H9 (cell line): ENCODE measurements at regions not wholly inside any gene's neighbourhood (a gene's known extent, or its start where the extent isn't known, plus 50 kb on each side); places are given as distances from the start of the nearest gene placed in this dataset.

Experiments
- DNase-seq: peaks from one replicate; pipeline ENCODE4 v3.0.0-alpha.2; 2017
- H2AFZ ChIP-seq: one replicate; pipeline ENCODE4 v1.6.1; 2013; ENCODE audit warnings: mild to moderate bottlenecking, low read length, control low read depth, moderate library complexity
- H2AK5ac ChIP-seq: 2 replicates; pipeline ENCODE4 v1.6.1; 2013; ENCODE audit warnings: low read length, control low read depth, mixed read lengths; ENCODE audit not compliant: insufficient read length
- H2BK120ac ChIP-seq: one replicate; pipeline ENCODE4 v1.6.1; 2013; ENCODE audit warnings: low read depth, mild to moderate bottlenecking, low read length, control low read depth, inconsistent platforms; ENCODE audit not compliant: poor library complexity, severe bottlenecking
- H2BK12ac ChIP-seq: 2 replicates; pipeline ENCODE4 v1.6.1; 2013; ENCODE audit warnings: low read length, control low read depth, mixed read lengths, low read depth; ENCODE audit not compliant: insufficient read length
- H2BK15ac ChIP-seq: 2 replicates; pipeline ENCODE4 v1.6.1; 2013; ENCODE audit warnings: low read depth, low read length, control low read depth
- H2BK20ac ChIP-seq: one replicate; pipeline ENCODE4 v1.6.1; 2013; ENCODE audit warnings: low read depth, mild to moderate bottlenecking, low read length, control low read depth, inconsistent platforms; ENCODE audit not compliant: poor library complexity, severe bottlenecking
- H2BK5ac ChIP-seq: 2 replicates; pipeline ENCODE4 v1.6.1; 2013; ENCODE audit warnings: low read length, control low read depth, mixed read lengths; ENCODE audit not compliant: insufficient read length
- H3K14ac ChIP-seq: 2 replicates; pipeline ENCODE4 v1.6.1; 2013; ENCODE audit warnings: low read length, control low read depth; ENCODE audit not compliant: insufficient read depth
- H3K18ac ChIP-seq: 2 replicates; pipeline ENCODE4 v1.6.1; 2013; ENCODE audit warnings: low read depth, mild to moderate bottlenecking, mixed read lengths, low read length, control low read depth; ENCODE audit not compliant: insufficient read length
- H3K23ac ChIP-seq: 2 replicates; pipeline ENCODE4 v1.6.1; 2013; ENCODE audit warnings: low read length, control low read depth, mixed read lengths, low read depth; ENCODE audit not compliant: insufficient read length
- H3K23me2 ChIP-seq: 2 replicates; pipeline ENCODE4 v1.6.1; 2013; ENCODE audit warnings: low read depth, mild to moderate bottlenecking, mixed read lengths, low read length, control low read depth; ENCODE audit not compliant: insufficient read length, poor library complexity, severe bottlenecking
- H3K27ac ChIP-seq: 2 replicates; pipeline ENCODE4 v1.5.1; 2013; ENCODE audit warnings: low read length, control low read depth, mixed read lengths, low read depth; ENCODE audit not compliant: insufficient read length
- H3K27me3 ChIP-seq: 2 replicates; pipeline ENCODE4 v1.6.1; 2013; ENCODE audit warnings: low read length, control low read depth, inconsistent platforms; ENCODE audit not compliant: insufficient read depth
- H3K4ac ChIP-seq: 2 replicates; pipeline ENCODE4 v1.6.1; 2013; ENCODE audit warnings: low read depth, mild to moderate bottlenecking, control low read depth, inconsistent platforms, low read length, moderate library complexity
- H3K4me1 ChIP-seq: 2 replicates; pipeline ENCODE4 v1.6.1; 2013; ENCODE audit warnings: low read length, control low read depth, inconsistent platforms; ENCODE audit not compliant: insufficient read depth
- H3K4me2 ChIP-seq: 2 replicates; pipeline ENCODE4 v1.6.1; 2013; ENCODE audit warnings: low read length, control low read depth, mixed read lengths; ENCODE audit not compliant: insufficient read length, insufficient read depth
- H3K56ac ChIP-seq: 2 replicates; pipeline ENCODE4 v1.6.1; 2013; ENCODE audit warnings: low read depth, mild to moderate bottlenecking, mixed read lengths, low read length, control low read depth; ENCODE audit not compliant: insufficient read length
- H3K79me1 ChIP-seq: 2 replicates; pipeline ENCODE4 v1.6.1; 2013; ENCODE audit warnings: low read depth, mild to moderate bottlenecking, moderate library complexity, low read length, control low read depth, inconsistent platforms; ENCODE audit not compliant: insufficient read depth, poor library complexity, severe bottlenecking
- H3K79me2 ChIP-seq: 2 replicates; pipeline ENCODE4 v1.6.1; 2013; ENCODE audit warnings: low read length, control low read depth, inconsistent platforms; ENCODE audit not compliant: insufficient read depth
- H3K9ac ChIP-seq: 2 replicates; pipeline ENCODE4 v1.6.1; 2013; ENCODE audit warnings: low read length, control low read depth, mixed read lengths; ENCODE audit not compliant: insufficient read length; ENCODE audit errors: extremely low read depth
- H3K9me3 ChIP-seq: one replicate; pipeline ENCODE4 v1.6.1; 2013; ENCODE audit warnings: low read depth, low read length, inconsistent platforms; ENCODE audit not compliant: control insufficient read depth
- H3T11ph ChIP-seq: one replicate; pipeline ENCODE4 v1.6.1; 2013; ENCODE audit warnings: mild to moderate bottlenecking, low read length, control low read depth, inconsistent platforms
- H4K20me1 ChIP-seq: one replicate; pipeline ENCODE4 v1.6.1; 2013; ENCODE audit not compliant: control insufficient read depth, insufficient read length, insufficient read depth
- H4K5ac ChIP-seq: 2 replicates; pipeline ENCODE4 v1.6.1; 2013; ENCODE audit warnings: low read depth, mild to moderate bottlenecking, mixed read lengths, low read length, control low read depth; ENCODE audit not compliant: insufficient read length
- H4K8ac ChIP-seq: replicated peaks from 2 replicates; pipeline ENCODE4 v1.6.1; 2013; ENCODE audit warnings: low read length, control low read depth, mixed read lengths, low read depth; ENCODE audit not compliant: insufficient read length
- H4K91ac ChIP-seq: 2 replicates; pipeline ENCODE4 v1.6.1; 2013; ENCODE audit warnings: low read depth, mild to moderate bottlenecking, moderate library complexity, mixed read lengths, low read length, control low read depth; ENCODE audit not compliant: insufficient read length
- H3K27ac Mint-ChIP-seq, 3 experiments: 2 replicates in 2 of 3; 3 replicates in 1 of 3; pipeline ENCODE4 v1.8.0; 2020 to 2021; ENCODE audit warnings: mixed read lengths in 3 of 3, mild to moderate bottlenecking in 1 of 3, moderate library complexity in 1 of 3
- H3K27me3 Mint-ChIP-seq: 2 replicates; pipeline ENCODE4 v1.8.0; 2021; ENCODE audit warnings: low read depth, mild to moderate bottlenecking, moderate library complexity, mixed read lengths
- H3K36me3 Mint-ChIP-seq, 3 experiments: 2 replicates in 2 of 3; 3 replicates in 1 of 3; pipeline ENCODE4 v1.8.0; 2020 to 2021; ENCODE audit warnings: low read depth in 3 of 3, mixed read lengths in 3 of 3; ENCODE audit not compliant: insufficient read depth in 1 of 3
- H3K4me1 Mint-ChIP-seq, 2 experiments: 2 replicates each; pipeline ENCODE4 v1.8.0; 2020; ENCODE audit warnings: mixed read lengths in 2 of 2
- H3K4me3 Mint-ChIP-seq, 2 experiments: 2 replicates in 1 of 2; 3 replicates in 1 of 2; pipeline ENCODE4 v1.8.0; 2020 to 2021; ENCODE audit warnings: mild to moderate bottlenecking in 2 of 2, mixed read lengths in 2 of 2, moderate library complexity in 1 of 2
- H3K9me3 Mint-ChIP-seq, 2 experiments: 2 replicates in 1 of 2; 3 replicates in 1 of 2; pipeline ENCODE4 v1.8.0; 2020; ENCODE audit warnings: mild to moderate bottlenecking in 2 of 2, mixed read lengths in 2 of 2, moderate library complexity in 1 of 2
- WGBS: extraction: QIAGEN DNeasy Blood & Tissue Kit; methylation state at CpG from one replicate; pipeline ENCODE4 v1.1.7; 2013; ENCODE audit warnings: missing lambda C conversion rate, low lambda C conversion rate, mixed read lengths; ENCODE audit not compliant: insufficient read length; ENCODE audit errors: extremely low coverage; 5-methylcytosine and 5-hydroxymethylcytosine counted together
- TF ChIP-seq, protein P1 (sequence below): fragments of 200-600 bp; sonication (generic); conservative IDR thresholded peaks from 3 replicates; pipeline ENCODE4 v1.8.0; 2021; ENCODE audit warnings: antibody characterized with exemption, mild to moderate bottlenecking

DNA sequence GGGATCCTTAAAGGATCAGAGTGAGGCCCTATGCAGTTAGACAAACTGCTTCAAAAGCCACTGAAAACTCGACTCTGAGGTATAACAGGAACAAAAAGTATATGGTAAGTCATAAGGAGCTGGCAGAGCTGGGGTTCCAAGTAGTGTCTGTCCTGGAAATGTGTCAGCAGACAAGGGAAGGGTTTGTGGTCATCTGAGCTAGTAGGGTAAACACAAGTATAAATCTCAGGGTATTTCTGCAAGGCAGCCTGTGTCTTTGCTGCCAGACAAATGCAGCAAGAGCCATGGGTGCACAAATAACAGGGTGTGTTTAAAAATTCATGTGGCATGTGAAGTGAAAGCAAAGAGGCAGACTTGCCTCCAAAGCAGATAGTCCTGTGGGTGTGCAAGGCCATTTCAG lies 759.0 kb upstream of the ADAMTS5 start:
- Mint-ChIP-seq H3K4me3 (no peak overlapping the region), H3K9me3 (peaks cover 16 to 17% of the 10 kb centered on the region in 2 experiments), H3K4me1 (peaks cover 0 to 5% of the 10 kb centered on the region in 2 experiments; a peak in 2 of 4 replicates)

More for the DNA sequence above, 759.0 kb upstream of the ADAMTS5 start:
- H3K23me2 ChIP-seq = no peaks in the 10 kb centered on the region
- no peak overlapping the region for H2AK5ac ChIP-seq
- no peak overlapping the region for H2BK20ac ChIP-seq
- H2BK120ac ChIP-seq = no peak overlapping the region
- no peaks in the 10 kb centered on the region for H3K4me1 ChIP-seq
- H3K79me1 ChIP-seq = no peaks in the 10 kb centered on the region
- no peak overlapping the region for H4K5ac ChIP-seq
- H2AFZ ChIP-seq = no peak overlapping the region
- no peak overlapping the region for H3K9ac ChIP-seq
- Mint-ChIP-seq H3K27me3 (no peaks in the 10 kb centered on the region), H3K27ac (no peak overlapping the region), H3K36me3 (peaks cover 1 to 22% (median 4%) of the 10 kb centered on the region in 3 experiments; a peak in 5 of 7 replicates)
- no peaks in the 10 kb centered on the region for H3K9me3 ChIP-seq
- no CpG with 5 or more reads among the region's 1 CpG for WGBS
- H3T11ph ChIP-seq = no peak overlapping the region
- no peaks in the 10 kb centered on the region for H3K79me2 ChIP-seq
- H4K91ac ChIP-seq = no peak overlapping the region
- H3K23ac ChIP-seq = no peak overlapping the region
- no peak overlapping the region for H3K27ac ChIP-seq
- no peak overlapping the region for H3K4ac ChIP-seq
- TF ChIP-seq, protein P1, sequence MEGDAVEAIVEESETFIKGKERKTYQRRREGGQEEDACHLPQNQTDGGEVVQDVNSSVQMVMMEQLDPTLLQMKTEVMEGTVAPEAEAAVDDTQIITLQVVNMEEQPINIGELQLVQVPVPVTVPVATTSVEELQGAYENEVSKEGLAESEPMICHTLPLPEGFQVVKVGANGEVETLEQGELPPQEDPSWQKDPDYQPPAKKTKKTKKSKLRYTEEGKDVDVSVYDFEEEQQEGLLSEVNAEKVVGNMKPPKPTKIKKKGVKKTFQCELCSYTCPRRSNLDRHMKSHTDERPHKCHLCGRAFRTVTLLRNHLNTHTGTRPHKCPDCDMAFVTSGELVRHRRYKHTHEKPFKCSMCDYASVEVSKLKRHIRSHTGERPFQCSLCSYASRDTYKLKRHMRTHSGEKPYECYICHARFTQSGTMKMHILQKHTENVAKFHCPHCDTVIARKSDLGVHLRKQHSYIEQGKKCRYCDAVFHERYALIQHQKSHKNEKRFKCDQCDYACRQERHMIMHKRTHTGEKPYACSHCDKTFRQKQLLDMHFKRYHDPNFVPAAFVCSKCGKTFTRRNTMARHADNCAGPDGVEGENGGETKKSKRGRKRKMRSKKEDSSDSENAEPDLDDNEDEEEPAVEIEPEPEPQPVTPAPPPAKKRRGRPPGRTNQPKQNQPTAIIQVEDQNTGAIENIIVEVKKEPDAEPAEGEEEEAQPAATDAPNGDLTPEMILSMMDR = no peak
- H3K27me3 ChIP-seq = no peaks in the 10 kb centered on the region
- H3K56ac ChIP-seq = no peak overlapping the region
- no peak overlapping the region for H2BK12ac ChIP-seq
- no peak overlapping the region for H3K4me2 ChIP-seq
- H2BK5ac ChIP-seq = no peak overlapping the region
- H3K18ac ChIP-seq = no peak overlapping the region
- no peaks in the 10 kb centered on the region for H4K20me1 ChIP-seq
- no peak overlapping the region for H2BK15ac ChIP-seq
- no peak overlapping the region for H3K14ac ChIP-seq
- H4K8ac ChIP-seq = no peak overlapping the region
- DNase-seq = no peak
